Fibroblast of lung (primary cell): ENCODE measurements at regions not wholly inside any gene's neighbourhood (a gene's known extent, or its start where the extent isn't known, plus 50 kb on each side); places are given as distances from the start of the nearest gene placed in this dataset.

ENCODE experiments used
- DNase-seq, 2 donors: peaks; one replicate each; pipeline versions ENCODE4 v3.0.0 to v3.0.0-alpha.2; 2010; ENCODE audit warnings: low read depth in 2 of 2
- H2AFZ ChIP-seq: 2 replicates; pipeline ENCODE4 v1.5.1; 2012; ENCODE audit warnings: low read length, control low read depth, inconsistent platforms
- H3K27ac ChIP-seq: 2 replicates; pipeline ENCODE4 v1.5.1; 2011; ENCODE audit warnings: low read length, control low read depth; ENCODE audit not compliant: insufficient read depth
- H3K27me3 ChIP-seq: 2 replicates; pipeline ENCODE4 v1.5.1; 2011; ENCODE audit warnings: mild to moderate bottlenecking, low read length; ENCODE audit not compliant: control insufficient read depth, insufficient read depth
- H3K36me3 ChIP-seq: 2 replicates; pipeline ENCODE4 v1.5.1; 2011; ENCODE audit warnings: low read length; ENCODE audit not compliant: control insufficient read depth, insufficient read depth
- H3K4me1 ChIP-seq: 2 replicates; pipeline ENCODE4 v1.5.1; 2011; ENCODE audit warnings: low read length; ENCODE audit not compliant: control insufficient read depth, insufficient read depth; ENCODE audit errors: extremely low read depth
- H3K4me2 ChIP-seq: 2 replicates; pipeline ENCODE4 v1.5.1; 2011; ENCODE audit warnings: low read length, control low read depth; ENCODE audit not compliant: insufficient read depth; ENCODE audit errors: extremely low read depth
- H3K4me3 ChIP-seq, 4 experiments: fragments of 200-600 bp in 1 of 4; sonication (generic) in 1 of 4; replicated peaks in 1 of 4; 2 replicates each; pipeline ENCODE4 v1.5.1; 2011 to 2016; ENCODE audit warnings: low read length in 4 of 4, low read depth in 3 of 4, mild to moderate bottlenecking in 3 of 4, control low read depth in 2 of 4, inconsistent platforms in 1 of 4, mixed read lengths in 1 of 4; ENCODE audit not compliant: insufficient read depth in 1 of 4; ENCODE audit errors: control extremely low read depth in 1 of 4
- H3K79me2 ChIP-seq: 2 replicates; pipeline ENCODE4 v1.5.1; 2012; ENCODE audit warnings: mild to moderate bottlenecking, low read length, inconsistent platforms; ENCODE audit not compliant: control insufficient read depth, insufficient read depth
- H3K9ac ChIP-seq: 2 replicates; pipeline ENCODE4 v1.5.1; 2011; ENCODE audit warnings: mild to moderate bottlenecking, low read length, control low read depth; ENCODE audit not compliant: insufficient read depth
- H3K9me3 ChIP-seq: 2 replicates; pipeline ENCODE4 v1.5.1; 2012; ENCODE audit warnings: low read depth, low read length; ENCODE audit not compliant: control insufficient read depth, insufficient read depth
- H4K20me1 ChIP-seq: 2 replicates; pipeline ENCODE4 v1.5.1; 2011; ENCODE audit warnings: low read length; ENCODE audit not compliant: control insufficient read depth, insufficient read depth; ENCODE audit errors: extremely low read depth
- EZH2 ChIP-seq: IDR thresholded peaks from 2 replicates; pipeline ENCODE4 v1.5.1; 2012; ENCODE audit warnings: low read length, control low read depth, mild to moderate bottlenecking; ENCODE audit errors: missing control alignments
- TF ChIP-seq, protein P1 (sequence below), 2 donors: IDR thresholded peaks in 1 of 2; conservative IDR thresholded peaks in 1 of 2; 1 replicate in 1 of 2; 2 replicates in 1 of 2; pipeline ENCODE4 v1.5.1; 2011 to 2012; ENCODE audit warnings: low read length in 2 of 2, control low read depth in 1 of 2, inconsistent platforms in 1 of 2, low read depth in 1 of 2, mild to moderate bottlenecking in 1 of 2

DNA sequence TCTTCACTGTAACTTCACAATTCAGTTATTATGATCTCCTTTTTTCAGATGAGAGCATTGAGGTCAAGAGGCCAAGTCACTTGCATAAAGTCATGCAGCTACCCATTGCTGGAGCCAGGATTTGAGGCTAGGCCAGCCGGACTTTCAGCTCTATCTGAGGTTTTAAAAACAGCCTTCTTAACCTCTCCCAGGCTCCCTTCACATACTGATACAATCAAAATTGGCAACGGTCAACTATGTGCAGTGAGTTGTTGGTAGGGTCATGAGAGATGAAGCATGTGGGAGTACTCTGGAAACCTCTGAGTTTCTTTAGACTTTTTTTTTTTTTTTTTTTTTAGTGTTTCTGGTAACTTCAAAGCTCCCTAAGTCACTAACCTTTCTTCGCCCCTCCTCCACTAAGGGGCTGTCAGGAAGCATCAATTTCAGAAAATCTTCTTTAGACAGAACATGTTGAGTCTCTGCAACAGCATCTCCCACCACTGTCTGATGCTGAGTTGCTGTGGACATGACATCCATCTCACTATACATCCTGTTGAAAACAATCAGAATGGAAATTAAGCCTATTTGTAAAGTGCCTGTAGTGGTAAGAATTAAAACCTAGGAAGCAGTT is 201.8 kb downstream of the SIPA1L2 start:
- no peaks in the 10 kb centered on the region for H4K20me1 ChIP-seq
- no peak overlapping the region for H3K27ac ChIP-seq
- no peak overlapping the region for H3K4me2 ChIP-seq
- H3K79me2 ChIP-seq: no peaks in the 10 kb centered on the region
- no peak overlapping the region for H3K4me3 ChIP-seq
- H2AFZ ChIP-seq: no peak overlapping the region
- no peaks in the 10 kb centered on the region for H3K27me3 ChIP-seq
- TF ChIP-seq, protein P1, sequence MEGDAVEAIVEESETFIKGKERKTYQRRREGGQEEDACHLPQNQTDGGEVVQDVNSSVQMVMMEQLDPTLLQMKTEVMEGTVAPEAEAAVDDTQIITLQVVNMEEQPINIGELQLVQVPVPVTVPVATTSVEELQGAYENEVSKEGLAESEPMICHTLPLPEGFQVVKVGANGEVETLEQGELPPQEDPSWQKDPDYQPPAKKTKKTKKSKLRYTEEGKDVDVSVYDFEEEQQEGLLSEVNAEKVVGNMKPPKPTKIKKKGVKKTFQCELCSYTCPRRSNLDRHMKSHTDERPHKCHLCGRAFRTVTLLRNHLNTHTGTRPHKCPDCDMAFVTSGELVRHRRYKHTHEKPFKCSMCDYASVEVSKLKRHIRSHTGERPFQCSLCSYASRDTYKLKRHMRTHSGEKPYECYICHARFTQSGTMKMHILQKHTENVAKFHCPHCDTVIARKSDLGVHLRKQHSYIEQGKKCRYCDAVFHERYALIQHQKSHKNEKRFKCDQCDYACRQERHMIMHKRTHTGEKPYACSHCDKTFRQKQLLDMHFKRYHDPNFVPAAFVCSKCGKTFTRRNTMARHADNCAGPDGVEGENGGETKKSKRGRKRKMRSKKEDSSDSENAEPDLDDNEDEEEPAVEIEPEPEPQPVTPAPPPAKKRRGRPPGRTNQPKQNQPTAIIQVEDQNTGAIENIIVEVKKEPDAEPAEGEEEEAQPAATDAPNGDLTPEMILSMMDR (conservative IDR thresholded peaks at IDR 0.05 in 1 of 2, IDR thresholded peaks at IDR 0.05 in 1 of 2; ENCODE audit: low read depth in 1 of 2, low read length in 2 of 2): no peak
- TF ChIP-seq EZH2: no peak
- H3K9ac ChIP-seq: no peak overlapping the region
- H3K4me1 ChIP-seq: no peaks in the 10 kb centered on the region
- no peaks in the 10 kb centered on the region for H3K36me3 ChIP-seq
- peak in 1 of 2 donors; percentile 71 for DNase-seq
- H3K9me3 ChIP-seq: no peaks in the 10 kb centered on the region

DNA sequence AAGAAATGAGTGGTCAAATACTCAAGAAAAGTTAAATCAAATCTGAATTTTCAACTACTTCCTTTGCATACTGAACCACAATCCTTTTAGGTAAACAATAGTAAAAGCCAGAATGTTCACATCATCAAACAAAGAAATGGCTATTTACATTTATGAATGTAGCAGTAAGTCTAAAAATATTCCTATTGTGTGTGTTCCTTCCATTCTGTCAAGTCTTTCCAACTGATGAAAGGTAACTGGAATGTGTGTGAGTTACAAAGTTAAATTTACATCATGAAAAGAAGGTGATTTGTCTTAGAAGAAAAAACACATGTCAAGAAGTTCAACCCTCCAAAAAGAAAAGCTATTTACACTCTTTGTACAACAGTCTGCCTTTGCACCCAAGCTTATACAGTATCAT is 203.1 kb downstream of the SIPA1L2 start:
- H3K36me3 ChIP-seq: no peaks in the 10 kb centered on the region
- H3K27ac ChIP-seq: no peak overlapping the region
- no peaks in the 10 kb centered on the region for H3K79me2 ChIP-seq
- no peaks in the 10 kb centered on the region for H3K9me3 ChIP-seq
- H3K27me3 ChIP-seq: no peaks in the 10 kb centered on the region
- no peak overlapping the region for H3K4me2 ChIP-seq
- H2AFZ ChIP-seq: no peak overlapping the region
- no peak overlapping the region for H3K4me3 ChIP-seq
- H3K4me1 ChIP-seq: no peaks in the 10 kb centered on the region
- H3K9ac ChIP-seq: no peak overlapping the region
- TF ChIP-seq, protein P1 (conservative IDR thresholded peaks at IDR 0.05 in 1 of 2, IDR thresholded peaks at IDR 0.05 in 1 of 2; ENCODE audit: low read depth in 1 of 2, low read length in 2 of 2): no peak
- no peak for TF ChIP-seq EZH2
- no peaks in the 10 kb centered on the region for H4K20me1 ChIP-seq
- DNase-seq: peak in 1 of 2 donors; percentile 83

DNA sequence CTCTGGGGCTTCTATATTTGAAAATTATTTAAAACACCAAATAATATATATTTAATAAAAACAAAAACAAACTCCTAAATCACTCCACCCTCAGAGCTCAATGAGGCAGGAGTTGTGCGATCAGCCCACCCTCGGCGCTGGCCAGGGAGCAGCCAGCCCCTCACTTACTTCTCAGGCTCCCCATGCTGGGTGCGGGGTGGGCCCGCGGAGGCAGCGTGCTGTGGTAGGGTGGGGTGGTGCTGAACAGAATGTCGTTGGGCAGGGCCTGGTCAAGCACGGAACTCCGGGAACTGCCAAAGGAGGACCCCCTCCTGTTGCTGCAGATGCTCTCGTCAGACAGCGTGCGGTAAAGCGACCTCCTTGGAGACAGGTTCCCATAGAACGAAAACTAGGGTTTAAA is 204.5 kb downstream of the SIPA1L2 start:
- DNase-seq: no peak
- Histone ChIP-seq H2AFZ (no peak overlapping the region), H3K4me3 (no peak overlapping the region), H3K36me3 (no peaks in the 10 kb centered on the region), H3K27ac (no peak overlapping the region), H4K20me1 (no peaks in the 10 kb centered on the region), H3K9ac (no peak overlapping the region), H3K4me2 (no peak overlapping the region), H3K27me3 (no peaks in the 10 kb centered on the region), H3K79me2 (no peaks in the 10 kb centered on the region), H3K9me3 (no peaks in the 10 kb centered on the region), H3K4me1 (no peaks in the 10 kb centered on the region)
- TF ChIP-seq, protein P1 (conservative IDR thresholded peaks at IDR 0.05 in 1 of 2, IDR thresholded peaks at IDR 0.05 in 1 of 2; ENCODE audit: low read depth in 1 of 2, low read length in 2 of 2): no peak
- TF ChIP-seq EZH2: no peak
